CD4-positive, alpha-beta T cell treated with Interleukin-4 for 4 hours (primary cell): ENCODE measurements at regions not wholly inside any gene's neighbourhood (a gene's known extent, or its start where the extent isn't known, plus 50 kb on each side); places are given as distances from the start of the nearest gene placed in this dataset.

ENCODE experiments used
- DNase-seq: peaks from one replicate; pipeline ENCODE4 v3.0.0-alpha.2; 2020

GRCh38 chr13:31929031-31929770 lies 102.4 kb upstream of the FRY start:
- DNase-seq: no peak

- DNase-seq: no peak
These were observed 101.1 kb upstream of the FRY start for GRCh38 chr13:31930490-31930889.

GRCh38 chr13:31930901-31931522 lies 100.6 kb upstream of the FRY start:
- peak; percentile 39 for DNase-seq

GRCh38 chr13:31937436-31937835 lies 94.1 kb upstream of the FRY start:
- DNase-seq: no peak

GRCh38 chr13:31940076-31940475 lies 91.5 kb upstream of the FRY start:
- DNase-seq: no peak

GRCh38 chr13:31943591-31943990 lies 88.0 kb upstream of the FRY start:
- DNase-seq: no peak

GRCh38 chr13:31944262-31945160 lies 87.1 kb upstream of the FRY start:
- DNase-seq: no peak

GRCh38 chr13:31945202-31945961 lies 86.2 kb upstream of the FRY start:
- no peak for DNase-seq

GRCh38 chr13:31946091-31946770 lies 85.3 kb upstream of the FRY start:
- DNase-seq: no peak

GRCh38 chr13:31947105-31947504 lies 84.5 kb upstream of the FRY start:
- DNase-seq: no peak

GRCh38 chr13:31947506-31947905 lies 84.1 kb upstream of the FRY start:
- DNase-seq: no peak

GRCh38 chr13:31949486-31949885 lies 82.1 kb upstream of the FRY start:
- DNase-seq: no peak

- no peak for DNase-seq
These were observed 81.3 kb upstream of the FRY start for GRCh38 chr13:31950111-31950815.

GRCh38 chr13:31951215-31951678 lies 80.3 kb upstream of the FRY start:
- peak; percentile 41 for DNase-seq

- no peak for DNase-seq
These were observed 78.8 kb upstream of the FRY start for GRCh38 chr13:31952641-31953380.

GRCh38 chr13:31955101-31955500 lies 76.5 kb upstream of the FRY start:
- no peak for DNase-seq

GRCh38 chr13:31955741-31956140 lies 75.8 kb upstream of the FRY start:
- no peak for DNase-seq

- DNase-seq: no peak
These were observed 74.5 kb upstream of the FRY start for GRCh38 chr13:31956980-31957644.

GRCh38 chr13:31957772-31958171 lies 73.8 kb upstream of the FRY start:
- no peak for DNase-seq

- DNase-seq: no peak
These were observed 68.7 kb upstream of the FRY start for GRCh38 chr13:31962731-31963370.
